ENCODE measurements at regions not wholly inside any gene's neighbourhood (a gene's known extent, or its start where the extent isn't known, plus 50 kb on each side); places are given as distances from the start of the nearest gene placed in this dataset.

DNA sequence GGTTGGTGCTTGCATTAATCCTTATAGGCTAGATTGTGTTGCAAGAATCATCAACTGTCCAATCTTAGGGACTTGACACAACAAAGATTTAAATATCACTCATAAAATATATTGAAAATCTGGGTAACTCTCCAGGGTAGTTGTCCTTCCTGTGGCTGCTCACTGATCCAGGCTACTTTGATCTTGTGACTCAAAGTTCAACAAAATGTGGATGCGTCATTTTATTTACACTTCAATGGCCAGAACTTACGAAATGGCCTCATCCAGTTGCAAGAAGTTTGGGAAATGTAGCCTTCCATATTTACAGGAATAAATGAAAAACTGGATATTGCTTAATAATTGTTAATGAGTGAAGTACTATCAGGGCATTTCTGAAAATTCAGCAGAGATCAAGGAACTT, 235.5 kb upstream of the ACTBL2 start:
- TF ChIP-seq, protein P1, sequence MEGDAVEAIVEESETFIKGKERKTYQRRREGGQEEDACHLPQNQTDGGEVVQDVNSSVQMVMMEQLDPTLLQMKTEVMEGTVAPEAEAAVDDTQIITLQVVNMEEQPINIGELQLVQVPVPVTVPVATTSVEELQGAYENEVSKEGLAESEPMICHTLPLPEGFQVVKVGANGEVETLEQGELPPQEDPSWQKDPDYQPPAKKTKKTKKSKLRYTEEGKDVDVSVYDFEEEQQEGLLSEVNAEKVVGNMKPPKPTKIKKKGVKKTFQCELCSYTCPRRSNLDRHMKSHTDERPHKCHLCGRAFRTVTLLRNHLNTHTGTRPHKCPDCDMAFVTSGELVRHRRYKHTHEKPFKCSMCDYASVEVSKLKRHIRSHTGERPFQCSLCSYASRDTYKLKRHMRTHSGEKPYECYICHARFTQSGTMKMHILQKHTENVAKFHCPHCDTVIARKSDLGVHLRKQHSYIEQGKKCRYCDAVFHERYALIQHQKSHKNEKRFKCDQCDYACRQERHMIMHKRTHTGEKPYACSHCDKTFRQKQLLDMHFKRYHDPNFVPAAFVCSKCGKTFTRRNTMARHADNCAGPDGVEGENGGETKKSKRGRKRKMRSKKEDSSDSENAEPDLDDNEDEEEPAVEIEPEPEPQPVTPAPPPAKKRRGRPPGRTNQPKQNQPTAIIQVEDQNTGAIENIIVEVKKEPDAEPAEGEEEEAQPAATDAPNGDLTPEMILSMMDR (IDR thresholded peaks at IDR 0.05; ENCODE audit: insufficient read depth, low read depth, low read length) = no peak
- TF ChIP-seq EZH2 (IDR thresholded peaks at IDR 0.05; ENCODE audit: insufficient read depth, low read length) = no peak
